HepG2 (cell line): ENCODE measurements at regions not wholly inside any gene's neighbourhood (a gene's known extent, or its start where the extent isn't known, plus 50 kb on each side); places are given as distances from the start of the nearest gene placed in this dataset.

Source experiments
- TF ChIP-seq, protein P1 (sequence below): sonication (generic); formaldehyde crosslinking; IDR thresholded peaks from 2 replicates; pipeline ENCODE4 v1.5.0; 2020; ENCODE audit warnings: mild to moderate bottlenecking, missing genetic modification reagents, borderline replicate concordance
- TF ChIP-seq, protein P2 (sequence below), 2 experiments: sonication (generic) in 1 of 2; formaldehyde crosslinking in 1 of 2; IDR thresholded peaks; 2 replicates each; pipeline versions ENCODE4 v1.4.0 to v1.6.1; 2018 to 2020; ENCODE audit warnings: missing genetic modification reagents in 2 of 2, borderline replicate concordance in 1 of 2, low read depth in 1 of 2, mild to moderate bottlenecking in 1 of 2, missing biosample characterization in 1 of 2

DNA sequence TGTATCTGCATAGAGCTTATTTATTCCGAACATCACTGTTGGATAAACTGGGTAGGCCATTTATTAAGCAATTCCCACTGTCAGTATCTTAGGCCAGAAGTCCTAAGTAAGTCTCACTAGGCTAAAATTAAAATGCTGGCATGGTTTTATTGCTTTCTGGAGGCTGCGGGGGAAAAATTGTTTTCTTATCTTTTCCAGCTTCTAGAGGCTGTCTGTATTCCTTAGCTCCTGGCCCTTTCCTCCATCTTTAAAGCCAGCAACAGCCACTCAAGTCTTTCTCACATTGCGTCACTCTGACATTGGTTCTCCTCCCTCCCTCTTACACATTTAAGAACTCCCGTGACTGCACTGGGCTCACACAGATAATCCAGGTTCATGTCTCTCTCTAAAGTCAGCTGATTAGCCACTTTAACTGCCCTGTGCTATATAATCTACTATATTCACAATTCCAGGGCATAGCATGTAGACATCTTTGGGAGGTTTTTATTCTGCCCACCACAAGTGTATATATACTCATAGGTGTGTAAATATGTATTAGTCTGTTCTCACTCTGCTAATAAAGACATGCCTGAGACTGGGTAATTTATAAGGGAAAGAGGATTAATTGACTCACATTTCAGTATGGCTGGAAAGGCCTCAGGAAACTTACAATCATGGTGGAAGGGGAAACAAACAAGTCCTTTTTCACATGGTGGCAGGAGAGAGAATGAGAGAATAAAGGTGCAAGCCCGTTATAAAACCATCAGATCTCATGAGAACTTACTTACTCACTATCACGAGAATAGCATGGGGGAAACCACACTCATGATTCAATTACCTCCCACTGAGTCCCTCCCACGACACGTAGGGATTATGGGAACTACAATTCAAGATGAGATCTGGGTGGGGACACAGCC lies 113.5 kb upstream of the SLC7A14 start:
- TF ChIP-seq, protein P1, sequence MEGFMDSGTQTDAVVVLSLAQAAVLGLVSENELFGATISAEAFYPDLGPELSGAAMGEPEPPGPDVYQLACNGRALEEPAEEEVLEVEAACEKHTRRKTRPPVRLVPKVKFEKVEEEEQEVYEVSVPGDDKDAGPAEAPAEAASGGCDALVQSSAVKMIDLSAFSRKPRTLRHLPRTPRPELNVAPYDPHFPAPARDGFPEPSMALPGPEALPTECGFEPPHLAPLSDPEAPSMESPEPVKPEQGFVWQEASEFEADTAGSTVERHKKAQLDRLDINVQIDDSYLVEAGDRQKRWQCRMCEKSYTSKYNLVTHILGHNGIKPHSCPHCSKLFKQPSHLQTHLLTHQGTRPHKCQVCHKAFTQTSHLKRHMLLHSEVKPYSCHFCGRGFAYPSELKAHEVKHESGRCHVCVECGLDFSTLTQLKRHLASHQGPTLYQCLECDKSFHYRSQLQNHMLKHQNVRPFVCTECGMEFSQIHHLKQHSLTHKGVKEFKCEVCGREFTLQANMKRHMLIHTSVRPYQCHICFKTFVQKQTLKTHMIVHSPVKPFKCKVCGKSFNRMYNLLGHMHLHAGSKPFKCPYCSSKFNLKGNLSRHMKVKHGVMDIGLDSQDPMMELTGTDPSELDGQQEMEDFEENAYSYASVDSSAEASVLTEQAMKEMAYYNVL: no peak
- TF ChIP-seq, protein P2, sequence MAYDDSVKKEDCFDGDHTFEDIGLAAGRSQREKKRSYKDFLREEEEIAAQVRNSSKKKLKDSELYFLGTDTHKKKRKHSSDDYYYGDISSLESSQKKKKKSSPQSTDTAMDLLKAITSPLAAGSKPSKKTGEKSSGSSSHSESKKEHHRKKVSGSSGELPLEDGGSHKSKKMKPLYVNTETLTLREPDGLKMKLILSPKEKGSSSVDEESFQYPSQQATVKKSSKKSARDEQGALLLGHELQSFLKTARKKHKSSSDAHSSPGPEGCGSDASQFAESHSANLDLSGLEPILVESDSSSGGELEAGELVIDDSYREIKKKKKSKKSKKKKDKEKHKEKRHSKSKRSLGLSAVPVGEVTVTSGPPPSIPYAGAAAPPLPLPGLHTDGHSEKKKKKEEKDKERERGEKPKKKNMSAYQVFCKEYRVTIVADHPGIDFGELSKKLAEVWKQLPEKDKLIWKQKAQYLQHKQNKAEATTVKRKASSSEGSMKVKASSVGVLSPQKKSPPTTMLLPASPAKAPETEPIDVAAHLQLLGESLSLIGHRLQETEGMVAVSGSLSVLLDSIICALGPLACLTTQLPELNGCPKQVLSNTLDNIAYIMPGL (CRISPR knock-in tag; IDR thresholded peaks at IDR 0.05; ENCODE audit: borderline replicate concordance in 1 of 2, low read depth in 1 of 2): no peak
